SHP77 (cell line): ENCODE measurements at regions not wholly inside any gene's neighbourhood (a gene's known extent, or its start where the extent isn't known, plus 50 kb on each side); places are given as distances from the start of the nearest gene placed in this dataset.
"Not testable (repeated sequence)": the region's sequence is repeated elsewhere in the genome, so short reads cannot be mapped to it uniquely, and the experiment has no call there.

ENCODE experiments used
- DNase-seq, 2 experiments: peaks; one replicate each; lab custom pipeline; 2025; lab: John Stamatoyannopoulos, UW

- no peak for DNase-seq
Observed at GRCh38 chr13:21228738-21229137, 52.3 kb downstream of the MRPL57 start.

- no peak for DNase-seq
Observed at GRCh38 chr13:21229241-21230024, 53.0 kb downstream of the MRPL57 start.

GRCh38 chr13:21230516-21230915 is 54.1 kb downstream of the MRPL57 start:
- DNase-seq: no peak

GRCh38 chr13:21231426-21231940 is 55.0 kb downstream of the MRPL57 start:
- DNase-seq: no peak

- no peak for DNase-seq
Observed at GRCh38 chr13:21232196-21232595, 55.7 kb downstream of the MRPL57 start.

GRCh38 chr13:21232599-21232998 is 56.1 kb downstream of the MRPL57 start:
- no peak for DNase-seq

GRCh38 chr13:21233086-21233485 is 56.6 kb downstream of the MRPL57 start:
- no peak for DNase-seq

GRCh38 chr13:21234526-21234925 is 58.1 kb downstream of the MRPL57 start:
- peak in 1 of 2 experiments; percentile 44 for DNase-seq

- peak in 1 of 2 experiments; percentile 5 for DNase-seq
Observed at GRCh38 chr13:21235174-21235573, 58.7 kb downstream of the MRPL57 start.

- no peak for DNase-seq
Observed at GRCh38 chr13:21237081-21237480, 60.6 kb downstream of the MRPL57 start.

GRCh38 chr13:21238267-21238666 is 61.8 kb downstream of the MRPL57 start:
- DNase-seq: no peak

- no peak for DNase-seq
Observed at GRCh38 chr13:21240586-21240985, 64.1 kb downstream of the MRPL57 start.

- no peak for DNase-seq
Observed at GRCh38 chr13:21242236-21242635, 65.8 kb downstream of the MRPL57 start.

- peak in 1 of 2 experiments; percentile 10 for DNase-seq
Observed at GRCh38 chr13:21243045-21243897, 66.8 kb downstream of the MRPL57 start.

GRCh38 chr13:21243898-21244184 is 67.4 kb downstream of the MRPL57 start:
- DNase-seq: not testable (repeated sequence)

GRCh38 chr13:21246761-21247452 is 70.4 kb downstream of the MRPL57 start:
- DNase-seq: no peak

- DNase-seq: no peak
Observed at GRCh38 chr13:21256351-21256761, 79.9 kb downstream of the MRPL57 start.

- DNase-seq: no peak
Observed at GRCh38 chr13:21256891-21257290, 80.4 kb downstream of the MRPL57 start.

- no peak for DNase-seq
Observed at GRCh38 chr13:21259571-21260455, 83.4 kb downstream of the MRPL57 start.

- not testable (repeated sequence) for DNase-seq
Observed at GRCh38 chr13:21260561-21261290, 84.3 kb downstream of the MRPL57 start.
